Natural killer cell (primary cell): ENCODE measurements at regions not wholly inside any gene's neighbourhood (a gene's known extent, or its start where the extent isn't known, plus 50 kb on each side); places are given as distances from the start of the nearest gene placed in this dataset.

ENCODE experiments used
- ATAC-seq, 3 donors: fragments of 150-1000 bp in 2 of 3; fragments of 200-7000 bp in 1 of 3; cut with Tn5 transposase; 1 replicate in 1 of 3; 2 replicates in 2 of 3; pipeline ENCODE4 v1.10.0; 2021; ENCODE audit warnings: mild to moderate bottlenecking in 2 of 3, moderate library complexity in 2 of 3
- DNase-seq, 2 donors: peaks; one replicate each; pipeline versions ENCODE4 v3.0.0 to v3.0.0-alpha.2; 2013 to 2021; ENCODE audit warnings: mixed read lengths in 1 of 2
- H3K27ac ChIP-seq: one replicate; pipeline ENCODE4 v1.5.1; 2013; ENCODE audit warnings: mild to moderate bottlenecking, low read length
- H3K27me3 ChIP-seq: one replicate; pipeline ENCODE4 v1.6.1; 2013; ENCODE audit warnings: low read length; ENCODE audit not compliant: control insufficient read depth, insufficient read depth
- H3K36me3 ChIP-seq: one replicate; pipeline ENCODE4 v1.6.1; 2013; ENCODE audit warnings: low read length; ENCODE audit not compliant: control insufficient read depth, insufficient read depth
- H3K4me1 ChIP-seq: one replicate; pipeline ENCODE4 v1.6.1; 2013; ENCODE audit warnings: low read length; ENCODE audit not compliant: control insufficient read depth, insufficient read depth
- H3K4me3 ChIP-seq: one replicate; pipeline ENCODE4 v1.5.1; 2013; ENCODE audit warnings: low read length
- H3K9me3 ChIP-seq: one replicate; pipeline ENCODE4 v1.6.1; 2013; ENCODE audit warnings: low read length; ENCODE audit not compliant: control insufficient read depth, insufficient read depth
- H3K27ac Mint-ChIP-seq, 2 donors: one replicate each; pipeline ENCODE4 v1.8.0; 2022; ENCODE audit warnings: mild to moderate bottlenecking in 2 of 2, mixed read lengths in 2 of 2, moderate library complexity in 1 of 2
- H3K27me3 Mint-ChIP-seq, 2 donors: one replicate each; pipeline ENCODE4 v1.8.0; 2022; ENCODE audit warnings: low read depth in 2 of 2, mixed read lengths in 2 of 2
- H3K36me3 Mint-ChIP-seq: one replicate; pipeline ENCODE4 v1.8.0; 2022; ENCODE audit warnings: mixed read lengths
- H3K4me1 Mint-ChIP-seq, 2 donors: one replicate each; pipeline ENCODE4 v1.8.0; 2022; ENCODE audit warnings: mixed read lengths in 2 of 2
- H3K4me3 Mint-ChIP-seq: one replicate; pipeline ENCODE4 v1.8.0; 2022; ENCODE audit warnings: mild to moderate bottlenecking, moderate library complexity, mixed read lengths
- H3K9me3 Mint-ChIP-seq, 2 donors: one replicate each; pipeline ENCODE4 v1.8.0; 2022; ENCODE audit warnings: mixed read lengths in 2 of 2
- WGBS: methylation state at CpG from one replicate; pipeline ENCODE4 v1.1.7; 2013; ENCODE audit warnings: missing lambda C conversion rate; ENCODE audit not compliant: insufficient coverage; 5-methylcytosine and 5-hydroxymethylcytosine counted together
- intact Hi-C: fragments of 100-400 bp; cut with micrococcal nuclease; formaldehyde crosslinking; loops from one replicate; pipeline ENCODE4 v1.14.2; 2022
- TF ChIP-seq, protein P1 (sequence below): fragments of 200-600 bp; IDR thresholded peaks from one replicate; pipeline ENCODE4 v1.8.0; 2022; ENCODE audit warnings: antibody characterized with exemption

DNA sequence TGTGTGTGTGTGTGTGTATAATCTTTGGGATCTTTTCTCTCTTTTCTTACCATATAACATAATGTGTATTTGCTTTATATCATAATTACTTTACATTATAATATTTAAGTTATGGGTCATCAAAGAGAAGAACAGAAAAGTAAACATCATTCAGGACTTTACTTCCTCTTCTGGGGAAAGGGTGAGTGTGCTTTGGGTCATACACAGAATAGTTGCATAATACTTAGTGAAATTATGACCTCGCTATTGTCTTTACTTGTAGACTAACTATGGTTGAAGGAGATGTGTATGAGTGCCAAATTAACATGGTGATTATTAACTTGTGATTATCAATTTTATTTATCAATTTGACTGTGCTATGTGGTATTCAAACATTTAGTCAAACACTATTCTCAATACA, 1086.9 kb downstream of the DIPK2A start:
- Mint-ChIP-seq H3K36me3 (peaks cover 1% of the 10 kb centered on the region), H3K4me3 (no peak overlapping the region), H3K4me1 (no peaks in the 10 kb centered on the region), H3K27ac (no peak overlapping the region), H3K27me3 (no peaks in the 10 kb centered on the region), H3K9me3 (peaks cover 18 to 19% of the 10 kb centered on the region in 2 donors)
- no peaks in the 10 kb centered on the region for H3K36me3 ChIP-seq
- ATAC-seq = no peak
- no peak for DNase-seq
- no peak overlapping the region for H3K4me3 ChIP-seq
- H3K27ac ChIP-seq = no peak overlapping the region
- TF ChIP-seq, protein P1, sequence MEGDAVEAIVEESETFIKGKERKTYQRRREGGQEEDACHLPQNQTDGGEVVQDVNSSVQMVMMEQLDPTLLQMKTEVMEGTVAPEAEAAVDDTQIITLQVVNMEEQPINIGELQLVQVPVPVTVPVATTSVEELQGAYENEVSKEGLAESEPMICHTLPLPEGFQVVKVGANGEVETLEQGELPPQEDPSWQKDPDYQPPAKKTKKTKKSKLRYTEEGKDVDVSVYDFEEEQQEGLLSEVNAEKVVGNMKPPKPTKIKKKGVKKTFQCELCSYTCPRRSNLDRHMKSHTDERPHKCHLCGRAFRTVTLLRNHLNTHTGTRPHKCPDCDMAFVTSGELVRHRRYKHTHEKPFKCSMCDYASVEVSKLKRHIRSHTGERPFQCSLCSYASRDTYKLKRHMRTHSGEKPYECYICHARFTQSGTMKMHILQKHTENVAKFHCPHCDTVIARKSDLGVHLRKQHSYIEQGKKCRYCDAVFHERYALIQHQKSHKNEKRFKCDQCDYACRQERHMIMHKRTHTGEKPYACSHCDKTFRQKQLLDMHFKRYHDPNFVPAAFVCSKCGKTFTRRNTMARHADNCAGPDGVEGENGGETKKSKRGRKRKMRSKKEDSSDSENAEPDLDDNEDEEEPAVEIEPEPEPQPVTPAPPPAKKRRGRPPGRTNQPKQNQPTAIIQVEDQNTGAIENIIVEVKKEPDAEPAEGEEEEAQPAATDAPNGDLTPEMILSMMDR = no peak
- intact Hi-C loops = no loop called here
- H3K27me3 ChIP-seq = no peaks in the 10 kb centered on the region
- 89% methylated on average over 1 of the region's 1 CpG for WGBS
- H3K4me1 ChIP-seq = no peaks in the 10 kb centered on the region
- peaks cover 3% of the 10 kb centered on the region for H3K9me3 ChIP-seq

DNA sequence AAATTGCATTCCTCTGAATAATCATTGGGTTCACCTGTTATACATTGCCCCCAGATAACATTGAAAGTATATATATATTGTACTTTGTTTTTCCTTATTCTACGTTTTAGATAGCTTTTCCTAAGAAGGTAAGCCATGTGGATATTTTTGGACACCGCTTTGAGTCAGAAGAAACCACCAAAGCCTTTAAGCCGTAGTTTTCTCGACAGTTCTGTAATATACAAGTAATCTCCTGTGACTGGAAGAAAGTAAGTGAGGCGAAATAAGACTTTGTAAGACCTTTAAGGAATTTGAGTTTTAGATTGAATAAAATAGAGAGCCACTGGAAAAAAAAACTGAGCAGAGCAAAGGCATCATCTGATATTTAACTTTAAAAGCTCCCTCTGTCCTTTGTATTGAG, 1092.0 kb downstream of the DIPK2A start:
- TF ChIP-seq, protein P1 = no peak
- Mint-ChIP-seq H3K27me3 (no peaks in the 10 kb centered on the region), H3K9me3 (peaks cover 9 to 22% of the 10 kb centered on the region in 2 donors), H3K36me3 (peaks cover 14% of the 10 kb centered on the region), H3K27ac (no peak overlapping the region), H3K4me1 (no peaks in the 10 kb centered on the region), H3K4me3 (no peak overlapping the region)
- Histone ChIP-seq H3K4me3 (no peak overlapping the region), H3K27ac (no peak overlapping the region), H3K9me3 (no peaks in the 10 kb centered on the region), H3K27me3 (no peaks in the 10 kb centered on the region), H3K36me3 (no peaks in the 10 kb centered on the region), H3K4me1 (no peaks in the 10 kb centered on the region)
- no peak for DNase-seq
- intact Hi-C loops = no loop called here
- no peak for ATAC-seq
- WGBS = 89% methylated on average over 5 of the region's 5 CpGs

DNA sequence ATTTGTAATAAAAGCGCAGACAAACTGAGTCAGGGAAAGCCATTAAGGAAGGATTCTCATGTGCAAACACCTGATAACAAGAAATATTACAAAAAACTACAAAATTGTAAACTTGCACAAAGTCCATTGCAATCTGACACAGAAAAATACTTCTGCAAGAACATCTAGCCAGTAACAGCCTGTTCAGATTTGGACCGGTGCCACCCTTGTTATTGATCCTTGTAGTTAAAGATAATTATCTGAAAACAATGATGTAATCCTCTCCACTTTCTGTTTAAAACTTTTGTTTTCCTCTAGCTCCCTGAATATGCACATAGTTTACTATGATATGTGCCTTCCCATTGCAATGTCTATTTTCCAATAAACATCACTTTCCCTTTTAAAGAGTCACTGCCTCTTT, 1090.2 kb downstream of the PLOD2 start:
- Histone ChIP-seq H3K4me3 (no peak overlapping the region), H3K4me1 (no peaks in the 10 kb centered on the region), H3K36me3 (no peaks in the 10 kb centered on the region), H3K27ac (no peak overlapping the region), H3K9me3 (peaks cover 6% of the 10 kb centered on the region), H3K27me3 (no peaks in the 10 kb centered on the region)
- H3K4me1 Mint-ChIP-seq = no peaks in the 10 kb centered on the region
- TF ChIP-seq, protein P1 = no peak
- ATAC-seq (no peak), DNase-seq (no peak)
- H3K27me3 Mint-ChIP-seq = no peaks in the 10 kb centered on the region
- no peaks in the 10 kb centered on the region for H3K36me3 Mint-ChIP-seq
- intact Hi-C loops = no loop called here
- H3K9me3 Mint-ChIP-seq = peaks cover 7 to 10% of the 10 kb centered on the region in 2 donors
- no peak overlapping the region for H3K27ac Mint-ChIP-seq
- no peak overlapping the region for H3K4me3 Mint-ChIP-seq
- 87% methylated on average over 1 of the region's 2 CpGs for WGBS

DNA sequence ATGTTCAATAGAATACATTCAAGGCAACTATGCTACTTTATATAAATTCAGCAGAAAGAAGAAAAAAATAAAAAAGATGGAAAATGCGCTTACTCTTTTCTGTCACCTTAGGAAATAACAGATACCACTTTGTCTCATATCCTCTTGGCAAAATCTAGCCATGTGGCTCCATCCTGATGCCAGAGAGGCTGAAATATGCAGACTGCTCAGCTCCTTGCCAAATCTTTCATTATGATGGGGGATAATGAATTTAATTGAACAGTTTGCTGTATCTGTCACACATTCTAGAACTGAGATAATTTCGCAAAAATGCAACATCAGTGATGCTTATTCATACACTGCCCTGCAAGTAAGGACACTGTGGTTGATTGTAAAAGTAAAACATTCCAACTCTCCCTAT, 1081.5 kb downstream of the PLOD2 start:
- no peaks in the 10 kb centered on the region for H3K4me1 ChIP-seq
- H3K4me1 Mint-ChIP-seq = no peaks in the 10 kb centered on the region
- no peaks in the 10 kb centered on the region for H3K27me3 Mint-ChIP-seq
- no peaks in the 10 kb centered on the region for H3K36me3 ChIP-seq
- H3K27ac ChIP-seq = no peak overlapping the region
- no peak overlapping the region for H3K4me3 ChIP-seq
- ATAC-seq (no peak), DNase-seq (no peak)
- TF ChIP-seq, protein P1 = no peak
- no CpG with 5 or more reads among the region's 2 CpGs for WGBS
- H3K9me3 ChIP-seq = no peaks in the 10 kb centered on the region
- H3K27ac Mint-ChIP-seq = no peak overlapping the region
- no peaks in the 10 kb centered on the region for H3K27me3 ChIP-seq
- no peaks in the 10 kb centered on the region for H3K36me3 Mint-ChIP-seq
- no peak overlapping the region for H3K4me3 Mint-ChIP-seq
- H3K9me3 Mint-ChIP-seq = peaks cover 8 to 27% of the 10 kb centered on the region in 2 donors
- intact Hi-C loops = no loop called here
